ENCODE measurements at regions not wholly inside any gene's neighbourhood (a gene's known extent, or its start where the extent isn't known, plus 50 kb on each side); places are given as distances from the start of the nearest gene placed in this dataset.

- TF ChIP-seq GATA2 (IDR thresholded peaks at IDR 0.05; ENCODE audit: low read depth, low read length) (no peak), GATA3 (IDR thresholded peaks at IDR 0.05; ENCODE audit: low read depth, low read length) (no peak)
Observed at GRCh38 chr6:22706651-22707050, 137.3 kb downstream of the HDGFL1 start.
